MM.1S (cell line): ENCODE measurements at regions not wholly inside any gene's neighbourhood (a gene's known extent, or its start where the extent isn't known, plus 50 kb on each side); places are given as distances from the start of the nearest gene placed in this dataset.

Experiments
- DNase-seq: peaks from one replicate; pipeline ENCODE4 v3.0.0-alpha.2; 2015
- H2AFZ ChIP-seq: fragments of 300-600 bp; sonication (generic); 2 replicates; pipeline ENCODE4 v1.6.0; 2016; ENCODE audit warnings: antibody characterized with exemption, low read length
- H3F3A ChIP-seq: fragments of 300-600 bp; sonication (generic); 2 replicates; pipeline ENCODE4 v1.6.1; 2016; ENCODE audit warnings: mild to moderate bottlenecking, antibody characterized with exemption, low read length, moderate library complexity, mixed read lengths; ENCODE audit not compliant: insufficient read depth
- H3K27ac ChIP-seq: fragments of 300-600 bp; sonication (generic); 2 replicates; pipeline ENCODE4 v1.5.1; 2016; ENCODE audit warnings: mild to moderate bottlenecking, low read length
- H3K27me3 ChIP-seq: fragments of 300-600 bp; sonication (generic); replicated peaks from 2 replicates; pipeline ENCODE4 v1.6.0; 2016; ENCODE audit warnings: low read length; ENCODE audit not compliant: insufficient read depth
- H3K36me3 ChIP-seq: fragments of 300-600 bp; sonication (generic); replicated peaks from 2 replicates; pipeline ENCODE4 v1.6.1; 2016; ENCODE audit warnings: mild to moderate bottlenecking, low read length, mixed read lengths; ENCODE audit not compliant: insufficient read depth
- H3K4me1 ChIP-seq: fragments of 300-600 bp; sonication (generic); 2 replicates; pipeline ENCODE4 v1.6.1; 2016; ENCODE audit warnings: low read length, mixed read lengths
- H3K4me2 ChIP-seq: fragments of 300-600 bp; sonication (generic); 2 replicates; pipeline ENCODE4 v1.6.0; 2016; ENCODE audit warnings: low read depth, low read length
- H3K4me3 ChIP-seq: fragments of 300-600 bp; sonication (generic); 2 replicates; pipeline ENCODE4 v1.5.1; 2016; ENCODE audit warnings: low read length, mixed read lengths
- H3K79me2 ChIP-seq: fragments of 300-600 bp; sonication (generic); 2 replicates; pipeline ENCODE4 v1.6.1; 2016; ENCODE audit warnings: mixed run types, low read length, mixed read lengths
- H3K9ac ChIP-seq: fragments of 300-600 bp; sonication (generic); 2 replicates; pipeline ENCODE4 v1.6.1; 2016; ENCODE audit warnings: low read length, mixed read lengths
- H3K9me2 ChIP-seq: fragments of 300-600 bp; sonication (generic); replicated peaks from 2 replicates; pipeline ENCODE4 v1.6.1; 2016; ENCODE audit warnings: mild to moderate bottlenecking, low read length, mixed read lengths; ENCODE audit not compliant: insufficient read depth
- H3K9me3 ChIP-seq: fragments of 300-600 bp; sonication (generic); replicated peaks from 2 replicates; pipeline ENCODE4 v1.6.1; 2016; ENCODE audit warnings: mild to moderate bottlenecking, low read length, mixed read lengths; ENCODE audit not compliant: insufficient read depth
- H4K20me1 ChIP-seq: fragments of 300-600 bp; sonication (generic); 2 replicates; pipeline ENCODE4 v1.6.1; 2016; ENCODE audit warnings: mild to moderate bottlenecking, low read length, moderate library complexity, mixed read lengths; ENCODE audit not compliant: insufficient read depth
- CTCF ChIP-seq: fragments of 300-600 bp; sonication (generic); IDR thresholded peaks from 2 replicates; pipeline ENCODE4 v1.5.1; 2016; ENCODE audit warnings: antibody characterized with exemption, low read length, mixed read lengths
- EZH2 ChIP-seq: fragments of 300-600 bp; sonication (generic); optimal IDR thresholded peaks from 2 replicates; pipeline ENCODE3; 2017; ENCODE audit warnings: low read depth, mild to moderate bottlenecking, antibody characterized with exemption, low read length, mixed read lengths
- EZH2phosphoT487 ChIP-seq: fragments of 300-600 bp; sonication (generic); IDR thresholded peaks from 2 replicates; pipeline ENCODE4 v1.6.1; 2018; ENCODE audit warnings: antibody characterized with exemption, low read length

DNA sequence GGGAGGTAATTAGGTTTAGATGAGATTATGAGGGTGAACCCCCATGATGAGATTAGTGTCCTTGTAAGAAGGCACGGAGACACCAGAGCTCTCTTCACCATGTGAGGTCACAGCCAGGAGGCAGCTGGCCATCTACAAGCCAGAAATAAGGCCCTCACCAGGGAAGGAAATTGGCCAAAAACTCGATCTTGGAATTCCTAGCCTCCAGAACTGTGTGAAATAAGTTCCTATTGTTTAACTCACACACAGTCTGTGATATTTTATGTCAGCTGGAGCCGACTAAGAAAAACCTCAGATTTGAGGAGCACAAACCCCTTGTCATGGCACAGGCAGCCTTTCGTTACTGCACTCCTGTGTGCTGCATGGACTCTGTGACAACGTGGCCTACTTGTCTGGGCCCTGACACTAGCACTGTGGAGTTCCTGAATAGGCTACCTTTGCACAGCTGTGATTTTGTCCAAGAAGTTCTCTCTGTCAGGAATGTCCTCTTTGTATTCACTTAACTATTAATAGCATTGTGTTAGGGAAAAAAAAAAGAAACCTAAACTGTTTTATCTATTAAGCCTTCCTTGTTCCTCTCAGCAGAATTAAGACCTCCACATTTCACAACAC lies 319.8 kb downstream of the TDRD15 start:
- H3K9ac ChIP-seq, result no peak overlapping the region
- H2AFZ ChIP-seq, result no peak overlapping the region

GRCh38 chr2:21449881-21450280 lies 326.1 kb downstream of the TDRD15 start:
- H3K9ac ChIP-seq, result no peak overlapping the region
- no peak for TF ChIP-seq EZH2
- no peak for TF ChIP-seq EZH2phosphoT487
- TF ChIP-seq CTCF, result no peak
- H3K79me2 ChIP-seq, result no peaks in the 10 kb centered on the region
- no peaks in the 10 kb centered on the region for H3K9me2 ChIP-seq
- no peaks in the 10 kb centered on the region for H4K20me1 ChIP-seq
- no peak overlapping the region for H2AFZ ChIP-seq
- DNase-seq, result no peak
- H3K27ac ChIP-seq, result no peak overlapping the region
- H3K27me3 ChIP-seq, result no peaks in the 10 kb centered on the region
- no peaks in the 10 kb centered on the region for H3F3A ChIP-seq
- no peaks in the 10 kb centered on the region for H3K9me3 ChIP-seq
- no peak overlapping the region for H3K4me3 ChIP-seq
- no peaks in the 10 kb centered on the region for H3K4me1 ChIP-seq
- H3K4me2 ChIP-seq, result no peak overlapping the region
- no peaks in the 10 kb centered on the region for H3K36me3 ChIP-seq

More for the DNA sequence above, 319.8 kb downstream of the TDRD15 start:
- Histone ChIP-seq H4K20me1 (no peaks in the 10 kb centered on the region), H3K4me3 (no peak overlapping the region), H3K27me3 (no peaks in the 10 kb centered on the region), H3K79me2 (no peaks in the 10 kb centered on the region), H3K36me3 (no peaks in the 10 kb centered on the region), H3F3A (no peaks in the 10 kb centered on the region), H3K27ac (no peak overlapping the region), H3K4me2 (no peak overlapping the region), H3K9me2 (no peaks in the 10 kb centered on the region), H3K4me1 (no peaks in the 10 kb centered on the region), H3K9me3 (no peaks in the 10 kb centered on the region)
- TF ChIP-seq EZH2 (no peak), EZH2phosphoT487 (no peak), CTCF (no peak)
- no peak for DNase-seq

- no peak overlapping the region for H3K4me3 ChIP-seq
- no peak overlapping the region for H3K4me2 ChIP-seq
- TF ChIP-seq CTCF, result no peak
- H3K9me2 ChIP-seq, result no peaks in the 10 kb centered on the region
- no peaks in the 10 kb centered on the region for H3F3A ChIP-seq
- H3K4me1 ChIP-seq, result no peaks in the 10 kb centered on the region
- no peak overlapping the region for H3K9ac ChIP-seq
- H3K79me2 ChIP-seq, result no peaks in the 10 kb centered on the region
- no peak overlapping the region for H3K27ac ChIP-seq
- no peak for DNase-seq
- H2AFZ ChIP-seq, result no peak overlapping the region
- H4K20me1 ChIP-seq, result no peaks in the 10 kb centered on the region
- no peaks in the 10 kb centered on the region for H3K36me3 ChIP-seq
- H3K27me3 ChIP-seq, result no peaks in the 10 kb centered on the region
- H3K9me3 ChIP-seq, result no peaks in the 10 kb centered on the region
Measured at GRCh38 chr2:21451403-21451802, 327.6 kb downstream of the TDRD15 start.
